ENCODE measurements at regions not wholly inside any gene's neighbourhood (a gene's known extent, or its start where the extent isn't known, plus 50 kb on each side); places are given as distances from the start of the nearest gene placed in this dataset.

GRCh38 chr10:131817866-131818509 lies 82.8 kb upstream of the PPP2R2D start:
- no peaks in the 10 kb centered on the region for H3K4me1 ChIP-seq (ENCODE audit: insufficient read depth, low read length)
- no peak overlapping the region for H3K23ac ChIP-seq (ENCODE audit: insufficient read length, low read depth, low read length)
- no peak overlapping the region for H4K91ac ChIP-seq (ENCODE audit: insufficient read length, low read depth, low read length)
- H4K20me1 ChIP-seq (ENCODE audit: control insufficient read depth, insufficient read depth, insufficient read length) = no peaks in the 10 kb centered on the region
- H4K5ac ChIP-seq (ENCODE audit: insufficient read length, low read depth, low read length) = no peak overlapping the region
- no peak overlapping the region for H3K9ac ChIP-seq (ENCODE audit: extremely low read depth, insufficient read length, low read length)
- no peak overlapping the region for H2AK5ac ChIP-seq (ENCODE audit: insufficient read length, low read length)
- H2BK5ac ChIP-seq (ENCODE audit: insufficient read length, low read length) = no peak overlapping the region
- no peaks in the 10 kb centered on the region for H3K79me2 ChIP-seq (ENCODE audit: insufficient read depth, low read length)
- H3K4me1 Mint-ChIP-seq = peaks cover 9 to 21% of the 10 kb centered on the region in 2 experiments
- H2BK15ac ChIP-seq (ENCODE audit: low read depth, low read length) = no peak overlapping the region
- no peak overlapping the region for H3K4me3 Mint-ChIP-seq
- H3K27ac Mint-ChIP-seq = no peak overlapping the region; a peak in 1 of 7 replicates
- no peaks in the 10 kb centered on the region for H3K9me3 Mint-ChIP-seq
- WGBS (ENCODE audit: extremely low coverage, insufficient read length, low lambda C conversion rate) = no CpG with 5 or more reads among the region's 13 CpGs
- no peak overlapping the region for H4K8ac ChIP-seq (replicated peaks; ENCODE audit: insufficient read length, low read depth, low read length)
- no peaks in the 10 kb centered on the region for H3K79me1 ChIP-seq (ENCODE audit: insufficient read depth, low read depth, low read length, poor library complexity, severe bottlenecking)
- no peaks in the 10 kb centered on the region for H3K27me3 ChIP-seq (ENCODE audit: insufficient read depth, low read length)
- no peak overlapping the region for H3K4ac ChIP-seq (ENCODE audit: low read depth, low read length)
- H3K23me2 ChIP-seq (ENCODE audit: insufficient read length, low read depth, low read length, poor library complexity, severe bottlenecking) = no peaks in the 10 kb centered on the region
- H2AFZ ChIP-seq (ENCODE audit: low read length) = no peak overlapping the region
- H2BK20ac ChIP-seq (ENCODE audit: low read depth, low read length, poor library complexity, severe bottlenecking) = no peak overlapping the region
- no peak overlapping the region for H3K14ac ChIP-seq (ENCODE audit: insufficient read depth, low read length)
- no peak overlapping the region for H3K4me2 ChIP-seq (ENCODE audit: insufficient read depth, insufficient read length, low read length)
- H3K56ac ChIP-seq (ENCODE audit: insufficient read length, low read depth, low read length) = no peak overlapping the region
- no peak for TF ChIP-seq CTCF (conservative IDR thresholded peaks at IDR 0.05)
- no peak for DNase-seq
- H3K18ac ChIP-seq (ENCODE audit: insufficient read length, low read depth, low read length) = no peak overlapping the region
- no peak overlapping the region for H3T11ph ChIP-seq (ENCODE audit: low read length)
- H3K27ac ChIP-seq (ENCODE audit: insufficient read length, low read depth, low read length) = no peak overlapping the region
- H3K27me3 Mint-ChIP-seq (ENCODE audit: low read depth) = no peaks in the 10 kb centered on the region; the same call in 1 of the 2 replicates
- no peak overlapping the region for H2BK12ac ChIP-seq (ENCODE audit: insufficient read length, low read depth, low read length)
- H3K36me3 Mint-ChIP-seq (ENCODE audit: insufficient read depth in 1 of 3, low read depth in 3 of 3) = no peaks in the 10 kb centered on the region
- H2BK120ac ChIP-seq (ENCODE audit: low read depth, low read length, poor library complexity, severe bottlenecking) = no peak overlapping the region
- no peaks in the 10 kb centered on the region for H3K9me3 ChIP-seq (ENCODE audit: control insufficient read depth, low read depth, low read length)
